Stimulated activated CD8-positive, alpha-beta memory T cell treated with anti-CD3 and anti-CD28 coated beads, Interleukin-7, amount 100 ng/mL, for 48 hours (primary cell): ENCODE measurements at regions not wholly inside any gene's neighbourhood (a gene's known extent, or its start where the extent isn't known, plus 50 kb on each side); places are given as distances from the start of the nearest gene placed in this dataset.

Experiments
- DNase-seq, 2 donors: peaks; one replicate each; pipeline ENCODE4 v3.0.0-alpha.2; 2020; ENCODE audit warnings: low read depth in 1 of 2; ENCODE audit errors: extremely low read depth in 1 of 2

DNA sequence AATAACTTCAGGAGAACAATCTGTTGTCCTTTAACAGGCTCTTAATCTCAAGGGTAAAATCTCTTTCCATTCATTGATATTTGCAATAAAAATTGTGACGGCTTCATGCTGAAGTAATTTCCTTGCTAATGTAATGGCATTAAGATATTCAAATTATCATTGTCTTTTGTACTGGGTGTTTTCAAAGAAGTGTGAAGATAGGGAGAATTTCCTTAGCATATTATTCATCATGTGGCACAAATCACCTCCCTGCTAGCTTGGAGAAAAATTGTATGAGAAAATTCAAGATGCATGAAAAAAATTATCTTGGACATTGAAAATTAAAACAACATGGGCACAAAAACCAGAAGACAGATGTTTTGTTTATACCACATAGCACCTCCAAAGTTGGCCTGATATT lies 63.6 kb upstream of the ARID2 start:
- no peak for DNase-seq

DNA sequence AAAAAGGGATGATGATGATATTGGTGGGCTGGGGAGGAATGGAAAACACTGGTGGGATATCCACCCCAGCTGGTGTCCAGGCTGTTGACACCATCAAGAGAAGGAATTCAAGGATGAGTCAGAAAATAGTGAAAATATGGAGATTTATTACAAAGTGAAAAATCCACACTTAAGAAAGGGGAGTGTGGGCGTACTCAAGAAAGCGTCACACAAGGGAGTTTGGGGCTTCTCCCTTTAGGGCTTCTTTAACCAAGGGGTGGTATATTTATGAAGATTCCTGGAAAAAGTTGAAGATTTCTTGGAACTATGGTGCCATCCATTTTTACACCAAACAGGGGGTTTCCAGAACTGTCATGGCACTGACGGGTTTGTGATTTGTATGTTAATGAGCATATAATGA lies 63.1 kb upstream of the ARID2 start:
- DNase-seq, result no peak

DNA sequence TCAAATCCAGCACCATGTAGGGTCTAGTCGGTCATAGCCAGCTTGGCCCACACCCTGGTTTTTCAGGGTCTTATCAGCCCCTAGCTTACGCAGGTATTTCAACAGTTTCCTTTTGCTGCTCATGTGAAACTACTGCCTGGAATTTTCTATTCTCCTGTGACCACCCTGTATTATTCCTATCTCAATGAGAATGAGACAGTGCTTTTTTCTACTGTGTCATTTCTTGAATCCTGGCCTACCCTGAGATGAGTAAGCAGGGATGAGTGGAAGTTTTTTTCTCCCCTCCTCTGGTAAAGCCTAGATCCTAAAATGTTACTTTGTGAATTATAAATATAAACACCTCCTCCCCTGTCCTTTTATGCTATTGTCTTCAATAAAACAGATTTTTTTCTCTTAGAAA lies 62.7 kb upstream of the ARID2 start:
- DNase-seq, result no peak

- no peak for DNase-seq
Measured at GRCh38 chr12:45667761-45668160, 61.7 kb upstream of the ARID2 start.

- DNase-seq, result no peak
Measured at GRCh38 chr12:45668641-45669040, 60.9 kb upstream of the ARID2 start.

- DNase-seq, result no peak
Measured at GRCh38 chr12:45669093-45669492, 60.4 kb upstream of the ARID2 start.

- DNase-seq, result no peak
Measured at GRCh38 chr12:45669792-45670191, 59.7 kb upstream of the ARID2 start.

DNA sequence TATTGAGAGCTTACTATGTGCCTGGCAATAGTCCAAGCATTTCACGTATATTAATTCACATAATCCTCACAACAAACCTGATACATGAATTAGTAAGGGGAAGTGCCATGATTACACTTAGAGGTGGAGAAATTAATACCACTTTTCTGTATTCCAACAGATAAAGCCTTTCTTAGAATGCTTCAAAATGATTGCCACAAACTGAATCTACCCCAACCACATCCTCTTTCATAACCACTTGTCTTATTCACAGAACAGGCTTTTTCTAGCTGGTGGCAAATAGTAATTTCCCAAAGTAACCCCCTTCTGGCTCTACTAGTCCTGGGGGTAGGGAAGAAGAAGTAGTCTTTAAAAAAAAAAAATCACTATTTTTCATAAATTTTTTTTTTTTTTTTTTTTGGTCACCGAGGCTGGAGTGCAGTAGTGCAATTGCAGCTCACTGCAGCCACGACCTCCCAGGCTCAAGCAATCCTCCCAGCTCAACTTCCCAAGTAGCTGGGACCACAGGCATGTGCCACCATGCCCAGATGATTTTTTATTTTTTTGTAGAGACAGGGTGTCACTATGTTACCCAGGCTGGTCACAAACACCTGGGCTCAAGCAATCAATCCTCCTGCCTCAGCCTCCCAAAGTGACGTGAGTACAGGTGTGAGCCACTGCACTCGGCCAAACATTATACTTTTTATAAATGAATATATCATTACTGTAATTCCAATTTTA lies 59.0 kb upstream of the ARID2 start:
- no peak for DNase-seq

DNA sequence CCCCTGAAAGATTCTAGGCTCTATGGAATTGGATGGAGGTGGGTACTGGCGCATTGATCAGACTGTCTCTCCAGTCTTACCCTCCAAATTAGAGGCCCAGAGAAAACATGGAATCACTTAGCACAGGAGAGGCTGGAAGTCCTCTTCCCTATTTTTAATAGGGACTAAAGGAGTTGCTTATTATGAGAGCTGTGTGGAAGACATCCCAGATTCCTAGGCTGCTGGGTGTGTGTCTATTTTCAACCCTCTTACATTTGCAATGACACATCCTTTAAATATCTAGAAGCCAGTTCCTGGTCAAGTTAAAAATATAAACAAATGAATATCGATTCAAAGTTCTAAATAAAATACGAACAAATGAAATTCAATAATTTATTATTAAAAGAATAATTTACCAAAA lies 58.3 kb upstream of the ARID2 start:
- DNase-seq, result no peak

- no peak for DNase-seq
Measured at GRCh38 chr12:45674181-45674977, 55.1 kb upstream of the ARID2 start.

DNA sequence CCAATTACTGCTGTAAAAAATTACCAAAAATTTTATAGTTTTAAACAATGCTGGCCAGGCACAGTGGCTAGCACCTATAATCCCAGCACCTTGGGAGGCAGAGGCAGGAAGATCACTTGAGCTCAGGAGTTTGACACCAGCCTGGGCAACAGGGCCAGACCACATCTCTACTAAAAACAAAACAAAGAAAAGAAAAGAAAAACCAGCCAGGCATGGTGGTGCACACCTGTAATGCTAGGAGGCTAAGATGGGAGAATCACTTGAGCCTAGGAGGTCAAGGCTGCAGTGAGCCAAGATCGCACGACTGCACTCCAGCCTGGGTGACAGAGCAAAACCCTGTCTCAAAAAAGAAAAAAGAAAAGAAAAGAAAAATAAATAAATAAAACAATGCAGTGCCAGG lies 54.0 kb upstream of the ARID2 start:
- DNase-seq, result no peak
